OCI-LY3 (cell line): ENCODE measurements at regions not wholly inside any gene's neighbourhood (a gene's known extent, or its start where the extent isn't known, plus 50 kb on each side); places are given as distances from the start of the nearest gene placed in this dataset.

Source experiments
- CTCF ChIP-seq: fragments of 200-600, 300-600 bp; sonication (generic); IDR thresholded peaks from 2 replicates; pipeline ENCODE4 v1.5.1; 2014; ENCODE audit warnings: antibody characterized with exemption, low read length, low read depth
- EZH2phosphoT487 ChIP-seq: fragments of 200-600 bp; shearing (Covaris generic); IDR thresholded peaks from 2 replicates; pipeline ENCODE4 v1.6.1; 2018; ENCODE audit warnings: antibody characterized with exemption, mixed run types, low read depth

DNA sequence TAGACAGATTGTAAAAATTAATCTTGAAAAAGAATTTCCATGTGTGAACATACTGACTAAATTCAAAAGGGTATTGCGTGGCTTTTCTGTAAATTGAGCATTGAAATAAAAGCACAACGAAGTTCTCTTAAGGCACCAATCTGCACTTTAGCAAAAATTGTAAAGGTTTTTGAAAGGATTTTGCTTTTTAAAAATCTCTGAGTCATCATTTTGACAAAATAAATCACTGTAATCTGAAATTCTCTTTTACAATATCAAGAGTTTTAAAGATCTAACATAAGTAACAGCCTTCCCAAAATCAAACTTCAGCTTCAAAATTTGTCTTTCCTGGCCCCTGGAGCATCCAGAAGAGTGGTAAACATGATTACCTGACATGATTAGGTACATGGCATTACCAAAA, 830.9 kb upstream of the AGA start:
- no peak for TF ChIP-seq CTCF
- no peak for TF ChIP-seq EZH2phosphoT487
